CD4-positive, alpha-beta memory T cell (primary cell): ENCODE measurements at regions not wholly inside any gene's neighbourhood (a gene's known extent, or its start where the extent isn't known, plus 50 kb on each side); places are given as distances from the start of the nearest gene placed in this dataset.
A peak's percentile ranks its signal among the peaks of the same experiment; 100 is the strongest.

ENCODE experiments used
- CTCF ChIA-PET: fragments of 350-600 bp; sonication (Branson Sonifier 250); formaldehyde crosslinking; loops from one replicate; lab custom pipeline; 2021; ENCODE audit warnings: inconsistent platforms; ENCODE audit not compliant: partially characterized antibody; lab: Charles Lee
- POLR2A ChIA-PET: fragments of 350-600 bp; sonication (Branson Sonifier 250); formaldehyde crosslinking; loops from one replicate; lab custom pipeline; 2021; ENCODE audit not compliant: partially characterized antibody; lab: Charles Lee
- DNase-seq, 5 donors: peaks; one replicate each; pipeline versions ENCODE4 v3.0.0 to v3.0.0-alpha.2; 2020 to 2022; ENCODE audit warnings: mixed read lengths in 1 of 5
- H3K27ac ChIP-seq: one replicate; pipeline ENCODE4 v1.7.0; 2013; ENCODE audit warnings: low read depth, low read length
- H3K27me3 ChIP-seq: 2 replicates; pipeline ENCODE4 v1.7.0; 2013; ENCODE audit warnings: mild to moderate bottlenecking, low read length, moderate library complexity; ENCODE audit not compliant: insufficient read depth
- H3K36me3 ChIP-seq: 2 replicates; pipeline ENCODE4 v1.7.0; 2013; ENCODE audit warnings: mild to moderate bottlenecking, low read length, moderate library complexity; ENCODE audit not compliant: insufficient read depth
- H3K4me1 ChIP-seq: 2 replicates; pipeline ENCODE4 v1.7.0; 2013; ENCODE audit warnings: mild to moderate bottlenecking, low read length, moderate library complexity; ENCODE audit not compliant: insufficient read depth
- H3K4me3 ChIP-seq, 2 donors: one replicate each; pipeline ENCODE4 v1.7.0; 2013; ENCODE audit warnings: low read length in 2 of 2, mild to moderate bottlenecking in 1 of 2
- H3K9me3 ChIP-seq, 2 donors: one replicate each; pipeline ENCODE4 v1.7.0; 2013; ENCODE audit warnings: low read length in 2 of 2, control low read depth in 1 of 2; ENCODE audit not compliant: control insufficient read depth in 1 of 2
- H3K27ac Mint-ChIP-seq, 7 donors: one replicate each; pipeline ENCODE4 v1.8.0; 2020 to 2021; ENCODE audit warnings: mixed read lengths in 7 of 7, mild to moderate bottlenecking in 6 of 7, inconsistent platforms in 3 of 7, moderate library complexity in 3 of 7
- H3K27me3 Mint-ChIP-seq, 2 donors: one replicate each; pipeline ENCODE4 v1.8.0; 2020 to 2021; ENCODE audit warnings: mixed read lengths in 2 of 2
- H3K36me3 Mint-ChIP-seq, 2 donors: one replicate each; pipeline ENCODE4 v1.8.0; 2020 to 2021; ENCODE audit warnings: mixed read lengths in 2 of 2, inconsistent platforms in 1 of 2, mild to moderate bottlenecking in 1 of 2
- H3K4me1 Mint-ChIP-seq, 4 donors: one replicate each; pipeline ENCODE4 v1.8.0; 2020 to 2021; ENCODE audit warnings: mixed read lengths in 4 of 4, mild to moderate bottlenecking in 1 of 4
- H3K4me3 Mint-ChIP-seq, 8 donors: one replicate each; pipeline ENCODE4 v1.8.0; 2020 to 2021; ENCODE audit warnings: mixed read lengths in 8 of 8, mild to moderate bottlenecking in 7 of 8, moderate library complexity in 6 of 8, inconsistent platforms in 3 of 8
- H3K9me3 Mint-ChIP-seq, 8 donors: one replicate each; pipeline ENCODE4 v1.8.0; 2020 to 2021; ENCODE audit warnings: mixed read lengths in 8 of 8, mild to moderate bottlenecking in 5 of 8, inconsistent platforms in 3 of 8, moderate library complexity in 1 of 8
- intact Hi-C: fragments of 100-400 bp; cut with micrococcal nuclease; formaldehyde crosslinking; loops from one replicate; pipeline ENCODE4 v1.15.1; 2023

GRCh38 chr12:128121424-128121823 lies 145.5 kb upstream of the TMEM132C start:
- H3K36me3 ChIP-seq: no peaks in the 10 kb centered on the region
- no peak for DNase-seq
- ChIA-PET CTCF (interaction anchor here (0.6 kb wide), 1 partner anchor 1033 kb away, joined by 3 read pairs; no protein-coding TSS in a partner anchor), POLR2A (no interaction called here)
- Mint-ChIP-seq H3K27ac (no peak overlapping the region), H3K27me3 (no peaks in the 10 kb centered on the region), H3K9me3 (peaks cover 0 to 20% (median 1%) of the 10 kb centered on the region in 8 donors), H3K36me3 (no peaks in the 10 kb centered on the region), H3K4me1 (no peaks in the 10 kb centered on the region), H3K4me3 (peak overlapping the region in 1 of 8 donors; percentile 9)
- H3K27me3 ChIP-seq: no peaks in the 10 kb centered on the region
- H3K4me3 ChIP-seq: no peak overlapping the region
- intact Hi-C loops: no loop called here
- no peaks in the 10 kb centered on the region for H3K4me1 ChIP-seq
- no peaks in the 10 kb centered on the region for H3K9me3 ChIP-seq
- H3K27ac ChIP-seq: no peak overlapping the region

GRCh38 chr12:128123096-128123495 lies 143.9 kb upstream of the TMEM132C start:
- intact Hi-C loops: no loop called here
- Histone ChIP-seq H3K27me3 (no peaks in the 10 kb centered on the region), H3K4me1 (no peaks in the 10 kb centered on the region), H3K9me3 (no peaks in the 10 kb centered on the region), H3K36me3 (no peaks in the 10 kb centered on the region), H3K4me3 (no peak overlapping the region), H3K27ac (no peak overlapping the region)
- no peak for DNase-seq
- H3K4me1 Mint-ChIP-seq: no peaks in the 10 kb centered on the region
- H3K4me3 Mint-ChIP-seq: no peak overlapping the region
- ChIA-PET POLR2A (no interaction called here), CTCF (no interaction called here)
- H3K27ac Mint-ChIP-seq: no peak overlapping the region
- peaks cover 0 to 17% (median 1%) of the 10 kb centered on the region in 8 donors for H3K9me3 Mint-ChIP-seq
- no peaks in the 10 kb centered on the region for H3K36me3 Mint-ChIP-seq
- H3K27me3 Mint-ChIP-seq: no peaks in the 10 kb centered on the region

GRCh38 chr12:128131955-128132354 lies 135.0 kb upstream of the TMEM132C start:
- POLR2A ChIA-PET: no interaction called here
- H3K9me3 ChIP-seq: no peaks in the 10 kb centered on the region
- peaks cover 0 to 9% (median 2%) of the 10 kb centered on the region in 8 donors for H3K9me3 Mint-ChIP-seq

GRCh38 chr12:128133321-128134073 lies 133.5 kb upstream of the TMEM132C start:
- Histone ChIP-seq H3K27ac (no peak overlapping the region), H3K27me3 (no peaks in the 10 kb centered on the region), H3K4me3 (no peak overlapping the region), H3K4me1 (no peaks in the 10 kb centered on the region), H3K36me3 (no peaks in the 10 kb centered on the region), H3K9me3 (no peaks in the 10 kb centered on the region)
- intact Hi-C loops: no loop called here
- H3K9me3 Mint-ChIP-seq: peaks cover 0 to 11% (median 3%) of the 10 kb centered on the region in 8 donors
- no peaks in the 10 kb centered on the region for H3K4me1 Mint-ChIP-seq
- ChIA-PET POLR2A (no interaction called here), CTCF (no interaction called here)
- H3K27ac Mint-ChIP-seq: no peak overlapping the region
- no peaks in the 10 kb centered on the region for H3K36me3 Mint-ChIP-seq
- no peaks in the 10 kb centered on the region for H3K27me3 Mint-ChIP-seq
- no peak overlapping the region for H3K4me3 Mint-ChIP-seq
- DNase-seq: no peak

More at GRCh38 chr12:128131955-128132354, 135.0 kb upstream of the TMEM132C start:
- no peaks in the 10 kb centered on the region for H3K27me3 Mint-ChIP-seq
- no peaks in the 10 kb centered on the region for H3K36me3 ChIP-seq
- no peaks in the 10 kb centered on the region for H3K27me3 ChIP-seq
- intact Hi-C loops: no loop called here
- no peak for DNase-seq
- no peaks in the 10 kb centered on the region for H3K4me1 ChIP-seq
- no peak overlapping the region for H3K4me3 Mint-ChIP-seq
- no peak overlapping the region for H3K27ac Mint-ChIP-seq
- H3K4me3 ChIP-seq: no peak overlapping the region
- CTCF ChIA-PET: no interaction called here
- no peaks in the 10 kb centered on the region for H3K36me3 Mint-ChIP-seq
- no peaks in the 10 kb centered on the region for H3K4me1 Mint-ChIP-seq
- H3K27ac ChIP-seq: no peak overlapping the region

GRCh38 chr12:128137140-128137539 lies 129.8 kb upstream of the TMEM132C start:
- no peaks in the 10 kb centered on the region for H3K36me3 ChIP-seq
- H3K4me1 ChIP-seq: no peaks in the 10 kb centered on the region
- H3K27me3 ChIP-seq: no peaks in the 10 kb centered on the region
- H3K9me3 ChIP-seq: no peaks in the 10 kb centered on the region
- H3K4me3 ChIP-seq: no peak overlapping the region
- peaks cover 0 to 13% (median under 1%) of the 10 kb centered on the region in 8 donors for H3K9me3 Mint-ChIP-seq
- H3K27ac Mint-ChIP-seq: no peak overlapping the region
- no peaks in the 10 kb centered on the region for H3K36me3 Mint-ChIP-seq
- CTCF ChIA-PET: no interaction called here
- no peaks in the 10 kb centered on the region for H3K27me3 Mint-ChIP-seq
- no peaks in the 10 kb centered on the region for H3K4me1 Mint-ChIP-seq
- H3K4me3 Mint-ChIP-seq: no peak overlapping the region
- no peak overlapping the region for H3K27ac ChIP-seq
- POLR2A ChIA-PET: no interaction called here
- intact Hi-C loops: no loop called here
- DNase-seq: no peak

- Mint-ChIP-seq H3K4me3 (no peak overlapping the region), H3K4me1 (no peaks in the 10 kb centered on the region), H3K9me3 (peaks cover 0 to 13% (median under 1%) of the 10 kb centered on the region in 8 donors), H3K27me3 (no peaks in the 10 kb centered on the region), H3K27ac (no peak overlapping the region), H3K36me3 (no peaks in the 10 kb centered on the region)
- intact Hi-C loops: no loop called here
- no peak overlapping the region for H3K27ac ChIP-seq
- ChIA-PET CTCF (no interaction called here), POLR2A (no interaction called here)
- no peak overlapping the region for H3K4me3 ChIP-seq
- no peaks in the 10 kb centered on the region for H3K4me1 ChIP-seq
- no peaks in the 10 kb centered on the region for H3K36me3 ChIP-seq
- no peak for DNase-seq
- H3K27me3 ChIP-seq: no peaks in the 10 kb centered on the region
- no peaks in the 10 kb centered on the region for H3K9me3 ChIP-seq
These were observed 128.8 kb upstream of the TMEM132C start for GRCh38 chr12:128138125-128138524.

- intact Hi-C loops: no loop called here
- Histone ChIP-seq H3K27me3 (no peaks in the 10 kb centered on the region), H3K4me1 (no peaks in the 10 kb centered on the region), H3K36me3 (no peaks in the 10 kb centered on the region), H3K4me3 (no peak overlapping the region), H3K27ac (no peak overlapping the region), H3K9me3 (no peaks in the 10 kb centered on the region)
- H3K27me3 Mint-ChIP-seq: no peaks in the 10 kb centered on the region
- peaks cover 0 to 11% (median under 1%) of the 10 kb centered on the region in 8 donors for H3K9me3 Mint-ChIP-seq
- no peak overlapping the region for H3K27ac Mint-ChIP-seq
- no peak for DNase-seq
- H3K4me3 Mint-ChIP-seq: no peak overlapping the region
- no peaks in the 10 kb centered on the region for H3K4me1 Mint-ChIP-seq
- ChIA-PET CTCF (no interaction called here), POLR2A (no interaction called here)
- no peaks in the 10 kb centered on the region for H3K36me3 Mint-ChIP-seq
These were observed 126.4 kb upstream of the TMEM132C start for GRCh38 chr12:128140551-128140950.
